ENCODE measurements at regions not wholly inside any gene's neighbourhood (a gene's known extent, or its start where the extent isn't known, plus 50 kb on each side); places are given as distances from the start of the nearest gene placed in this dataset.

- no peaks in the 10 kb centered on the region for H3K36me3 ChIP-seq (ENCODE audit: insufficient read depth, low read length)
- no peaks in the 10 kb centered on the region for H4K20me1 ChIP-seq (ENCODE audit: insufficient read depth, low read length, poor library complexity, severe bottlenecking)
- H3K4me3 ChIP-seq (ENCODE audit: low read length, poor library complexity, severe bottlenecking), result no peak overlapping the region
- no peaks in the 10 kb centered on the region for H3K4me1 ChIP-seq (ENCODE audit: insufficient read depth, low read length, poor library complexity, severe bottlenecking)
- H3K9me3 ChIP-seq (ENCODE audit: insufficient read depth, low read depth, low read length), result no peaks in the 10 kb centered on the region
- no peaks in the 10 kb centered on the region for H3K9me2 ChIP-seq (replicated peaks; ENCODE audit: low read depth, low read length)
- no peak overlapping the region for H3K9ac ChIP-seq (ENCODE audit: low read depth, low read length, poor library complexity, severe bottlenecking)
- H2AFZ ChIP-seq (ENCODE audit: low read length), result no peak overlapping the region
- no peak overlapping the region for H3K4me2 ChIP-seq (ENCODE audit: low read depth, low read length, poor library complexity, severe bottlenecking)
- H3K27me3 ChIP-seq (ENCODE audit: insufficient read depth, low read length, poor library complexity, severe bottlenecking), result no peaks in the 10 kb centered on the region
- H3F3A ChIP-seq (ENCODE audit: low read depth), result no peaks in the 10 kb centered on the region
- H3K79me2 ChIP-seq (ENCODE audit: insufficient read depth, low read length), result no peaks in the 10 kb centered on the region
- no peak for TF ChIP-seq EZH2phosphoT487 (IDR thresholded peaks at IDR 0.05; ENCODE audit: borderline replicate concordance)
- TF ChIP-seq CTCF (conservative IDR thresholded peaks at IDR 0.05; ENCODE audit: low read length), result no peak
Observed at GRCh38 chr14:103283916-103284315, 50.1 kb upstream of the EIF5 start.
